ENCODE measurements at regions not wholly inside any gene's neighbourhood (a gene's known extent, or its start where the extent isn't known, plus 50 kb on each side); places are given as distances from the start of the nearest gene placed in this dataset.
"Not testable (repeated sequence)": the region's sequence is repeated elsewhere in the genome, so short reads cannot be mapped to it uniquely, and the experiment has no call there.

GRCh38 chr2:185578322-185578721 is 160.3 kb upstream of the FSIP2 start:
- Mint-ChIP-seq H3K36me3 (ENCODE audit: low read depth) (no peaks in the 10 kb centered on the region), H3K27ac (no peak overlapping the region), H3K9me3 (ENCODE audit: insufficient read depth) (peaks cover 19% of the 10 kb centered on the region), H3K4me1 (ENCODE audit: low read depth) (no peaks in the 10 kb centered on the region), H3K4me3 (no peak overlapping the region), H3K27me3 (ENCODE audit: low read depth) (no peaks in the 10 kb centered on the region)
- POLR2A ChIA-PET = no interaction called here
- CTCF ChIA-PET = no interaction called here
- no peak for ATAC-seq
- DNase-seq = no peak

DNA sequence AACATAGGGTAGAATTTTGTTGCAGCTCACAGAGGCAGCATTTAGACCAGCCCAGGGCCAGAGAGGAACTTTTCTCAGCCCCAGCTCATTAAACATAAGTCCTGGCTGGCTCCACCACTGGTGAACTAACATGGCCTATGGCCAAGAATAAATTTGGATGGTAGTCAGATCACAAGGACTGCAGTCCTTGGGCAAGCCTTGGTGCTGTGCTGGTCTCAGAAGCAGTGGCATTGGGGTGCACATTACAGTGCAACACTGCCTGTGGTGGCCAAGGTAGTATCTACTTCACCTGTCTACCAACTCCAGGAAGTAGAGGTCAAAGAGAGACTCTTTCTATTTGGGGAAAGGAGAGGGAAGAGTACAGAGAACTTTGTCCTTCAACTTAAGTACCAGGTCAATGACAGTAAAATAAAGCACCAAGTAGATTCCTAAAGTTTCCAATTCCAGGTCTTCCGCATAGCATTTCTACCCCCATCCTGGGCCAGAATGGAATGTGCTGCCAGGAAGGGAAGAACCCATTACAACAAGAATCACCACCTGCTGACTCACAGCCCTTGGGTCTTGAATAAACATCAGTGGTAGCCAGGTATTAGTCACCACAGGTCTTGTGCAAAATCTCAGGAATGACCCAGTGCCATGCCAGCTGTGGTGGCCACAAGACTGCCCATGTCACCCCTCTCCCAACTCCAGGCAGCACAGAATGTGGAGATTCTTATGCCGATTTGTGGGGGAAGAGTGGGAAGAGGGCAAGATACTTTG is 155.4 kb upstream of the FSIP2 start:
- no peak for ATAC-seq
- POLR2A ChIA-PET = no interaction called here
- H3K4me1 Mint-ChIP-seq (ENCODE audit: low read depth) = no peaks in the 10 kb centered on the region
- peaks cover 23% of the 10 kb centered on the region for H3K9me3 Mint-ChIP-seq (ENCODE audit: insufficient read depth)
- H3K36me3 Mint-ChIP-seq (ENCODE audit: low read depth) = no peaks in the 10 kb centered on the region
- no peak overlapping the region for H3K27ac Mint-ChIP-seq
- no peak for DNase-seq
- H3K27me3 Mint-ChIP-seq (ENCODE audit: low read depth) = no peaks in the 10 kb centered on the region
- CTCF ChIA-PET = no interaction called here
- no peak overlapping the region for H3K4me3 Mint-ChIP-seq

DNA sequence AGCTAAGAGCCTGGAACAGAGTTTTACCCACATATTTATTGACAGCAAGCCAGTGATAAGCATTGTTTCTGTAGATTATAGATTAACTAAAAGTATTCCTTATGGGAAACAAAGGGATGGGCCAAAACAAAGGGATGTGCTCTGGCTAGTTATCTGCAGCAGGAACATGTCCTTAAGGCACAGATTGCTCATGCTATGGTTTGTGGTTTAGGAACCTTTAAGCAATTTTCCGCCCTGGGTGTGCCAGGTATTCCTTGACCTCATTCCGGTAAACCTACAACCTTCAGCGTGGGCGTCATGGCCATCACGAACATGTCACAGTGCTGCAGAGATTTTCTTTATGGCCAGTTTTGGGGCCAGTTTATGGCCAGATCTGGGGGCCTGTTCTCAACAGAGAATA is 153.4 kb upstream of the FSIP2 start:
- H3K27ac Mint-ChIP-seq; H3K4me1 Mint-ChIP-seq (ENCODE audit: low read depth); DNase-seq; H3K36me3 Mint-ChIP-seq (ENCODE audit: low read depth); POLR2A ChIA-PET; H3K4me3 Mint-ChIP-seq; H3K27me3 Mint-ChIP-seq (ENCODE audit: low read depth); ATAC-seq; CTCF ChIA-PET: not testable (repeated sequence)
- H3K9me3 Mint-ChIP-seq (ENCODE audit: insufficient read depth) = peaks cover 23% of the 10 kb centered on the region

- H3K9me3 Mint-ChIP-seq (ENCODE audit: insufficient read depth); CTCF ChIA-PET; ATAC-seq; DNase-seq; H3K36me3 Mint-ChIP-seq (ENCODE audit: low read depth); H3K4me1 Mint-ChIP-seq (ENCODE audit: low read depth); POLR2A ChIA-PET; H3K27ac Mint-ChIP-seq; H3K4me3 Mint-ChIP-seq; H3K27me3 Mint-ChIP-seq (ENCODE audit: low read depth): not testable (repeated sequence)
Observed at GRCh38 chr2:185591276-185591675, 147.3 kb upstream of the FSIP2 start.

DNA sequence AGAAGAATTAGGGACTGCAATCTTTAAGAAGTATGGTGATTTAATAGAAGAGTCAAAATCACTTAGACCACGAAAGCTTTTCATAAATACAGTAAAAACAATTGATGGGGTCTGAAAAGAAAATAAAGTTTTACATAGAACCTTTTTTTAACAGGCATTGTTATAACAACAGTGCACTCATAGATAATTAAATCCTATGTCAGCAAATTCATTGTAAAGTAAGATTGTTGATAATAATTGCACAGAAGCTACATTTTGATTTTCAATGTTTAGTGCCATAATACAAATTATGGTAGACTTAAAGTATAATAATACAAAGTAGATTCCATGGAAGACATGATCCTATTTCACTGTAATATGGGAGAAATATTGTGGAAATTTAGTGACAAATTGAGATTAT is 130.7 kb upstream of the FSIP2 start:
- Mint-ChIP-seq H3K9me3 (ENCODE audit: insufficient read depth) (peaks cover 10% of the 10 kb centered on the region), H3K4me3 (no peak overlapping the region), H3K4me1 (ENCODE audit: low read depth) (no peaks in the 10 kb centered on the region), H3K27ac (no peak overlapping the region), H3K27me3 (ENCODE audit: low read depth) (no peaks in the 10 kb centered on the region), H3K36me3 (ENCODE audit: low read depth) (no peaks in the 10 kb centered on the region)
- DNase-seq (no peak), ATAC-seq (no peak)
- ChIA-PET POLR2A (no interaction called here), CTCF (no interaction called here)

GRCh38 chr2:185608799-185609198 is 129.8 kb upstream of the FSIP2 start:
- DNase-seq (no peak), ATAC-seq (no peak)
- POLR2A ChIA-PET = no interaction called here
- Mint-ChIP-seq H3K9me3 (ENCODE audit: insufficient read depth) (peaks cover 10% of the 10 kb centered on the region), H3K4me3 (no peak overlapping the region), H3K27ac (no peak overlapping the region), H3K36me3 (ENCODE audit: low read depth) (no peaks in the 10 kb centered on the region), H3K4me1 (ENCODE audit: low read depth) (no peaks in the 10 kb centered on the region), H3K27me3 (ENCODE audit: low read depth) (no peaks in the 10 kb centered on the region)
- CTCF ChIA-PET = no interaction called here

GRCh38 chr2:185610301-185610700 is 128.3 kb upstream of the FSIP2 start:
- DNase-seq (no peak), ATAC-seq (no peak)
- CTCF ChIA-PET = no interaction called here
- Mint-ChIP-seq H3K4me3 (no peak overlapping the region), H3K27me3 (ENCODE audit: low read depth) (no peaks in the 10 kb centered on the region), H3K4me1 (ENCODE audit: low read depth) (no peaks in the 10 kb centered on the region), H3K27ac (no peak overlapping the region), H3K9me3 (ENCODE audit: insufficient read depth) (no peaks in the 10 kb centered on the region), H3K36me3 (ENCODE audit: low read depth) (no peaks in the 10 kb centered on the region)
- POLR2A ChIA-PET = no interaction called here

DNA sequence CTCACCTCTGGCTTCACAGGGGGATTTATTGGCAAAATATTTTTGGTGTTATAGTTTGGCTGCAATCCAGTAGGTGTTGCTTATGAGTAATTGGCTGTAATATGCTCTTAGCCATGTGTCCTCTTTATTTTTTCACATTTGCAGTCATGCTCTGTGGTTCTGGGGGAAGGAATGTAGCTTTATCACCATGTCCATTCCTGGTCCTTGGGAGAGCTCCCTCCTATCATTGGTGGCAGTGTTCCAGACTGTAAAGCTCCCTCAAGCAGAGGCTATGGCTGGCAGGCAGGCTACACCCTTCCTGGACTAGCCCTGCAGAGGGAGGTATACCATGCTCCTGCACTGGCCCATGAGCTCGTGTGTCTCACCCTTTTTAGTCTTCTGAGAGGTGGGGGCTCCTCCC is 120.0 kb upstream of the FSIP2 start:
- ATAC-seq (no peak), DNase-seq (no peak)
- POLR2A ChIA-PET = no interaction called here
- Mint-ChIP-seq H3K27me3 (ENCODE audit: low read depth) (no peaks in the 10 kb centered on the region), H3K27ac (no peak overlapping the region), H3K4me3 (no peak overlapping the region), H3K9me3 (ENCODE audit: insufficient read depth) (peaks cover 16% of the 10 kb centered on the region), H3K36me3 (ENCODE audit: low read depth) (no peaks in the 10 kb centered on the region), H3K4me1 (ENCODE audit: low read depth) (no peaks in the 10 kb centered on the region)
- CTCF ChIA-PET = no interaction called here

- Mint-ChIP-seq H3K27me3 (ENCODE audit: low read depth) (no peaks in the 10 kb centered on the region), H3K27ac (no peak overlapping the region), H3K9me3 (ENCODE audit: insufficient read depth) (no peaks in the 10 kb centered on the region), H3K4me3 (no peak overlapping the region), H3K4me1 (ENCODE audit: low read depth) (no peaks in the 10 kb centered on the region), H3K36me3 (ENCODE audit: low read depth) (no peaks in the 10 kb centered on the region)
- ATAC-seq (no peak), DNase-seq (no peak)
- ChIA-PET CTCF (no interaction called here), POLR2A (no interaction called here)
Observed at GRCh38 chr2:185625604-185626003, 113.0 kb upstream of the FSIP2 start.

- DNase-seq = no peak
- Mint-ChIP-seq H3K27ac (no peak overlapping the region), H3K36me3 (ENCODE audit: low read depth) (no peaks in the 10 kb centered on the region), H3K4me1 (ENCODE audit: low read depth) (no peaks in the 10 kb centered on the region), H3K9me3 (ENCODE audit: insufficient read depth) (no peaks in the 10 kb centered on the region), H3K27me3 (ENCODE audit: low read depth) (no peaks in the 10 kb centered on the region), H3K4me3 (no peak overlapping the region)
- CTCF ChIA-PET = no interaction called here
- POLR2A ChIA-PET = no interaction called here
- no peak for ATAC-seq
Observed at GRCh38 chr2:185628985-185629384, 109.6 kb upstream of the FSIP2 start.

- no peak for DNase-seq
- Mint-ChIP-seq H3K36me3 (ENCODE audit: low read depth) (no peaks in the 10 kb centered on the region), H3K4me1 (ENCODE audit: low read depth) (no peaks in the 10 kb centered on the region), H3K9me3 (ENCODE audit: insufficient read depth) (no peaks in the 10 kb centered on the region), H3K4me3 (no peak overlapping the region), H3K27ac (no peak overlapping the region), H3K27me3 (ENCODE audit: low read depth) (no peaks in the 10 kb centered on the region)
- no peak for ATAC-seq
- POLR2A ChIA-PET = no interaction called here
- CTCF ChIA-PET = no interaction called here
Observed at GRCh38 chr2:185633621-185634020, 105.0 kb upstream of the FSIP2 start.

- H3K27me3 Mint-ChIP-seq (ENCODE audit: low read depth) = no peaks in the 10 kb centered on the region
- no peaks in the 10 kb centered on the region for H3K4me1 Mint-ChIP-seq (ENCODE audit: low read depth)
- no peaks in the 10 kb centered on the region for H3K9me3 Mint-ChIP-seq (ENCODE audit: insufficient read depth)
Observed at GRCh38 chr2:185638771-185639170, 99.8 kb upstream of the FSIP2 start.

GRCh38 chr2:185640588-185640987 is 98.0 kb upstream of the FSIP2 start:
- no peak overlapping the region for H3K4me3 Mint-ChIP-seq
- no peak for DNase-seq

More at GRCh38 chr2:185638771-185639170, 99.8 kb upstream of the FSIP2 start:
- no peaks in the 10 kb centered on the region for H3K36me3 Mint-ChIP-seq (ENCODE audit: low read depth)
- DNase-seq = no peak
- ChIA-PET POLR2A (no interaction called here), CTCF (no interaction called here)
- no peak for ATAC-seq
- no peak overlapping the region for H3K27ac Mint-ChIP-seq
- H3K4me3 Mint-ChIP-seq = no peak overlapping the region

More at GRCh38 chr2:185640588-185640987, 98.0 kb upstream of the FSIP2 start:
- POLR2A ChIA-PET = no interaction called here
- Mint-ChIP-seq H3K27ac (no peak overlapping the region), H3K27me3 (ENCODE audit: low read depth) (no peaks in the 10 kb centered on the region), H3K36me3 (ENCODE audit: low read depth) (no peaks in the 10 kb centered on the region), H3K9me3 (ENCODE audit: insufficient read depth) (no peaks in the 10 kb centered on the region), H3K4me1 (ENCODE audit: low read depth) (no peaks in the 10 kb centered on the region)
- CTCF ChIA-PET = no interaction called here
- ATAC-seq = no peak
